ENCODE measurements at regions not wholly inside any gene's neighbourhood (a gene's known extent, or its start where the extent isn't known, plus 50 kb on each side); places are given as distances from the start of the nearest gene placed in this dataset.
A peak's percentile ranks its signal among the peaks of the same experiment; 100 is the strongest.

DNA sequence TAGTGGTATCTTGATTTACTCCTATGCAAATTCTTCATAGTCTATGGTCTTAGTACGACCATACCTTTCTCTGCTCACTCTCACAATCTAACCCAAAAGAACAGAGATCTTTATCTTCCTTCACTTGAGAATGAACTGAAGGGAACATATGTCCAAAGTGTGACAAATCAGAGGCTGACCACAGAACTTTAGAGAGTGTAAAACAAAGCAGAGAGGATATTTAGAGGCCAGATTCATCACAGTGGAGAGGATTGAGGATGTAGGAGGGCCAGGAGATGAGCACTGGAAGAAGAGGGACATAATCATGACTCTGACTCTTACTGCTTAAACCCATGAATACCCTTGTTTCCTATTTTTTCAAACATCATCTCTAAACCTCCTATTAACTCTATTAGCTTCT lies 935.3 kb upstream of the PHF14 start:
- DNase-seq: no peak

DNA sequence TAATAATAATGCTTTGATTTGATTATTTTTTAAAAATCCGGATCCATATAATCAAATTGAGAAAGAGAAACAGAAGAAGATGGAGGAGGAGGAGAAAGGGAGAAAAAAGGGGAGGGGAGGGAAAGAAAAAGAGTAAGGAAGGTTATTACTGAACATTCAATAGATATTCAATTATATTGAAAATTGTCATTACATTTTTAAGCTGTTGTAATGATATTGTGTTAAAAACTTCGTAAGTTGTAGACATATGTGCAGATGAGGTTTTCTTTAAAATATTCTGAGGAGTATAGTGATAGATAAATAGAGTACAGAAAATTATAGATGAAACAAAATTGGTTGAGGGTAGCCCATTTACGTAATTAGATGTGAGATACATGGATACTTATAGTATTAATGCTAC lies 933.0 kb upstream of the PHF14 start:
- DNase-seq: no peak

DNA sequence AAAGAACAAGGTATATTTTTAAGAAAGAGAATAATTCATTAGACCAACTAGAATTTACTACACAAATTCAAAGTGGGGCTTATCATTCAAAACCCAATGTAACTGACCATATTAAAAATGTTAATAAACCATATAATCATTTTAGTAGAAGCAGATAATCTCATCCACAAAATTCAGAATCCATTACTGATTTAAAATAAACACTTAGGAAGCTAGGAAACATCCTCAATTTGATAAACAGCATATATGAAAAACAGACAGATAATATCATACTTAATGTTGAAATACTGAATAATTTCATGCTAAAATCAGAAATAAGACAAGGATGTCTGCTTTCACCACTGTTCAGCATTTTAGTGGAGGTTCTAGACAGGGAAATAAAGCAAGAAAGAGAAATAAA lies 902.8 kb upstream of the PHF14 start:
- DNase-seq: no peak

DNA sequence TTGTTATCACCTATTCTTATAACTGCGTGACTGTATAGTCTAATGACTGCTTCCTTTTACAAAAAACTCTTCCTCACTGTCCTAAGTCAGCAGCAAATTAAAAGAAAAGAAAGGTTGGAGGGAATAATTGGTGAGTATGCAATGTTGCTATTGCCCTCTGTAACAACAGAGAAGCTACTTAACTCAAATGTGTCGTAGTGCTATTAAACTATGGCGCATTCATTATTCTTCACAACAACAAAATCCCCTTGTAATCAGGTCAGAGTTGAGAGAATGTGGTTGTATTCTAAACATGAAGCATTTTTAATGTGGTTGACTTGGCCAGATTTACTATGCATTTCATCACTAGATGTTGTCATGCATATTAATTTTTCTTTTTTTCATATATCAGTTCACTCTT lies 897.8 kb upstream of the PHF14 start:
- DNase-seq: no peak

DNA sequence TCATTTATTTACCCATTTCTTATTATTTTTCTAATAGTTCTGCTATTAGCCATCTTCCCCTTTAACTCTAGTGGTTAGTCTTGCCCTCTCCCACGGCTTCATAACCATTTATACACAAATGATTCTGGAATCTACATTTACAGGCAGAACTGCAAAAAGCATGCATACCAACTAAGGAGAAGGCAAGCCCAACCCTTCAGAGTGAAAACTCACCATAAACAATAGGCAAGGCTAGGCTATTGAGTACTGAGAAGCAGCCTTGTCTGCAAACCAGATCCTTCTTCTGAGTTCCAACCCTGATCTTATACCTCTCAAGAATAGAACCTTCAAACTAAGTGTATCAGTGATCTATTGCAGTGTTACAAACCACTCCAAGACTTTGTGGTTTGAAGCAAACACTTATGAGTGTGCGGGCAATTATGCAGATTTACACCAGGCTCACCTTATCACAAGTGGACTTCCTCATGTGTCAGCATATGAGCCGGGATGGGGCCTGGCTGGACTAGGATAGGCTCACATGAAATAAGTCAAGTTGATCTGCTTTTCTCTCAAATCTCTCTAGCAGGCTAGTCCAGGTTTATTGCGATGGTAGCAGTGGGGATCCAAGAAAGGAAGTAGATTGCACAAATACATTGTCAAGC lies 896.9 kb upstream of the PHF14 start:
- no peak for DNase-seq

DNA sequence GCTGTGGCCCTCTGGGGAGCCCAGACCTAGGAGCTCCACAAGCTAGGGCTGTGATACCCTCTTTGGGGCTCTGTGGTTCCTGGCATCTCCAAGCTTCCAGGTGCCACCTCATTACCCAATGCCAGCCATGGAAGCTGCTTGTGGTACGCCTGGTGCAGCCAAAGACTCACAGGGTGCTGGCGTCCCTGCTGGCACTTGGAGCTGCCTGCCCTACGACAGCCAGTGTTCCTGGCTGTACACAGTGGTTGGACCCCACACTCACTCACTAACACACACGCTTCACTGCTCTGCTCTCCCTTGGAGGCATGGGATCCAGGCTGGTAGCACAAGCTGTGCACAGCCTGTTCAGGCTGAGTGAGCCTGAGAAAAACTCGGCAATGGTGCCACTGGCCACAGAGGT lies 894.1 kb upstream of the PHF14 start:
- DNase-seq: no peak

DNA sequence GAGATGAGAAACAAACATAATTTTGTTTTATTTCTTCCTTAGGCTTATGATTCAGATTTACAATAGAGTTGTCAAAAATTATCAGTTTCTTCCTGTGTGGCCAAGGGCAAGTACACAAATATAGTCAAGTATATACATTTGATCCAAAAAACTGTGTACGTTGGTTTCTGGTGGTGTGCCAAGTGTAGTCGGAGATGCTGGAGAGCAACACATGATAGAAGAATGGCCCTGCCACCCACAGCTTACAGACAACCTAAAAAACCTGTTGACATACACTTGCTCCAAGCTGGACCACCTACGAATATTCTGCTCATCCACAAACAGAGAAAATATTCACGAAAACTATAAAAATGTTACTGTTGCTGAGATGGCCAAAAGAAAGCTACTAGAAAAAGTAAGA lies 890.8 kb upstream of the PHF14 start:
- DNase-seq: no peak

DNA sequence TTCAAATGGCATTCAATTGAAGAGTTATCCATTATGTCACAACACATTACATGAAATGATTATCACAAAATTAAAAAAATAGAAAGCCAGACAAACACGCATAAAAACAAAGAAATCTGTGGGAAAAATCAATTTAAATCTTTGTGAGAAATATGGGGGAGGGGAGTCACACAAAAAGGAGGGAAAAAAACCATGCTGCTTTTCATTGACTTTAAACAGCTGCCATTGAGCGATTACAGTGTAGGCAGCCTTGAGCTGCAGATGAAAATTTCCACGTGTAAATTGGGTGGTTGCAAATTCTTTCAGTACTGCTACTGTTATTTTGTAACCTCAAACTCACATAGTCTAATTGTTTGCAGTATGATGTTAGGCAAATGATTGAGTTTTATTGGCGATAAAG lies 889.9 kb upstream of the PHF14 start:
- DNase-seq: no peak

DNA sequence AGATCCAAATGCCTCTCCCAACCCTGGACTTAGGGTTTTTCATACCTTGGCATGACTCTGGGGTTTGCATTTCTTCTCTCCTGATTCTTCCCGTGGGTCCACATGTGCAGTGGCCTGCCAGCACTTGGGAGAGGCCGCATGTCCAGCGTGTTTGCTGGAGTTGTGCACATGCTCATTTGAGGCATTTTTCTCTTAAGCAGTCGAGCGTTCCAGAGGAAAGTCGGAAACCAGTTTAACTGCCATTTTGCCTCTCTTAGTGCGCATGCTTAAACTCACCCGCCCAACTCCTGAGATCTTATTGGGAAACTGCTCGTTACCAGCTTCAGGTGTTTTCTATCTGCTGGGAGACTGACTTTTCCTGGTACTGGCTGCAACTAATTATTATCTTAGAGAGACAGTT lies 888.4 kb upstream of the PHF14 start:
- no peak for DNase-seq

DNA sequence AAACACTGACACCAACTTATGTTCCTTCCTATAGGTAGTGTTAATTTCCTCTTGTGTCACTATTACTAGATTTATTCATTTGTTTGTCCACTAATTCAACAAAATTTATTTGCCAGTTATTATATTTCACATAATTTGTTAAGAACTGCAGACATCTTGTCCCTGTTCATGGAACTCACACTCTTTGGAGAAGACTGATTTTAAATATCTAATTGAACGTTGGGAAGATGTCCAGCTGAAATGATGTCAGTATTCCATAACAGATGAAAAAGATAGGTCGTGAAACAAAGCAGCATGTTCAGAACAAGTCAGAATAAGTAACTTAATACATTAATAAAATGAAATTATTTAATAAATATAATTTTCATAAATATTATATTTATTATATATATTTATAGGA lies 873.1 kb upstream of the PHF14 start:
- no peak for DNase-seq

DNA sequence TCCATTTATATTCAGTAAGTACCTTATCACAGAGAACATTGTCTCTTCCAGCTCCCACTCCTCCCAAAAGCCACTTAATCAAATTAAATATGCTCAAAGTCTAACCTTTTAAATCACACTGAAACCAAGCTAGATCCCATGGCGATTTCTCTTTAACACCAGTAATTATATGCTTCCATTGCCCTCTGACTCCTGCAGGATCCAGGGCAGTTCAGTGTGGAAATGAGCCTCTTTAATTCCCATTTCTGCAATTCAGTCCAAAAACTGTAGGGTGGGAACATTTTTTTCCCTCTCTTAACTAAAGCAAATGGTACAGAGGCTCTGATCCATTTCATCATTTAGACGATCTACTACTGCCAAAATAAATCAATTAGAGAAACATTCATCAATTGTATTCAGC lies 872.3 kb upstream of the PHF14 start:
- DNase-seq: no peak

DNA sequence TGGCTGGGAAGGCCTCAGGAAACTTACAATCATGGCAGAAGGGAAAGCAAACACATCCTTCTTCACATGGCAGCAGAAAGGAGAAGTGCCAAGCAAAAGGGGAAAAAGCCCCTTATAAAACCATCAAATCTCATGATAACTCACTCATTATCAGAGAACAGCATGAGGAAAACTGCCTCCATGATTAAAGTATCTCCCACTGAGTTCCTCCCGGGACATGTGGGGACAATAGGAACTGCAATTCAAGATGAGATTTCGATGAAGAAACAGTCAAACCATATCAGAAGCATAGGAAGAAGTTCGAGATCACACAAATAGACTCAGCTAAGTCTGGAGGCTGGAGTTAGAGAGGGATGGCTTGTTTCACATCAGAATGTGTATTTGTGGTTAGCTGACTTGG lies 869.4 kb upstream of the PHF14 start:
- DNase-seq: no peak

DNA sequence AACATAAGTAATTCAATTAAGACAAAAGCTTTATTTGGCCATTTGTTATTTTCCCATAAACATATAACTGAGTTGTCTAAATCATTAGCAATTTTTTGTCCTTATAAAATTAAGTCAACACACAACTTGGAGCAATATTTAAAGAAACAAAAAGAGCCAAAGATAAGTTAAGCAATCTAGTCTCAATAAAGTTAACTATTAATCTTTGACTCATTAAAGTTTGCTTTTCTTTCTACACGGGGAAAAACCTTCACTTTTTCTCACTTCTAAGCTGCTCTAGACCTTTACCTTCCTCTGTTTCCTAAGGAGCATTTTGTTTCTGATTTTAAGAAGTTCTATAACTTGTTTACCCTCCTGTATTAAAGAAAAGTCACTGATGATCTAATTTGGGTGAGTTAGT lies 867.1 kb upstream of the PHF14 start:
- no peak for DNase-seq

DNA sequence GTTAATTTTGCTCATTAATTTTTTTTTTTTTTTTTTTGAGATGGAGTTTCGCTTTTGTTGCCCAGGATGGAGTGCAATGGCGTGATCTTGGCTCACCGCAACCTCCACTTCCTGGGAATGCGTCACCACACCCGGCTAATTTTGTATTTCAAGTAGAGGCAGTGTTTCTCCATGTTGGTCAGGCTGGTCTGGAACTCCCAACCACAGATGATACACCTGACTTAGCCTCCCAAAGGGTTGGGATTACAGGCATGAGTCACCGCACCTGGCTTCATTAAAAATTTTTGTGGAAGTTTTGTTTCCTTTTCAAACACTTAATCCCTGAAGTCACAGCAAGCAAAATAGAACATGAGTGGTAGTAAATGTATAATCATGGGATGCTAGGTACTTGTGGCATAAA lies 857.2 kb upstream of the PHF14 start:
- no peak for DNase-seq

DNA sequence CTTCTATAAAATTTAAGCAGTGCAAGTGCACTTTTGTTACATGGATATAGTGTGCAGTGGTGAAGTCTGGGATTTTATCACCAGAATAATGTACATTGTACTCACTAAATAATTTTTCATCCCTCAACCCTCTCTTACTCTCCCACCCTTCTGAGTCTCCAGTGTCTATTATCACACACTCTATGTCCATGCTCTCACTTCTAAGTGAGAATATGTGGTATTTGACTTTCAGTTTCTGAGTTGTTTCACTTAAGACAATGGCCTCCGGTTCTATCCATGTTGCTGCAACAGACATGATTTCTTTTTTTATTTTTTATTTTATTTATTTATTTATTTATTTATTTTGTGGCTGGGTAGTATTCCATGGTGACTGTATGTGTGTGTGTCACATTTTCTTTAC lies 855.9 kb upstream of the PHF14 start:
- DNase-seq: no peak

DNA sequence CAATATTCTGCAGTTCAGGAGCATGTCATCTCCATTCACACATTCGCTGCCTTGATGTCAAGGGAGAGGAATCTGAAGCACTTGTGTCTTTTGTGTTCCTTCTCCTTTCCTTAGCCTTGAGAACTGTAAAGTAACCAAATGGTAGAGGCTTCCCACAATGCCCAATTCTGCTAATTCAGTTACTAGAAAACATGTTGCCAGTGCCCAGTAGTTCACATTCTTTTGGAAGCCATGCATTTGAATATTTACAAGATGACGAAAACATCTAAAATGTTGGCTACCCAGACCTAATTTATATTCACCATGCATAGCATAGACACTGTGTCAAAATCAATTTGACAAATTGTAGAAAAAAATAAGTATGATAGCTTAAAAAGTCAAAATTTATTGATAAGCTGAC lies 852.7 kb upstream of the PHF14 start:
- no peak for DNase-seq

DNA sequence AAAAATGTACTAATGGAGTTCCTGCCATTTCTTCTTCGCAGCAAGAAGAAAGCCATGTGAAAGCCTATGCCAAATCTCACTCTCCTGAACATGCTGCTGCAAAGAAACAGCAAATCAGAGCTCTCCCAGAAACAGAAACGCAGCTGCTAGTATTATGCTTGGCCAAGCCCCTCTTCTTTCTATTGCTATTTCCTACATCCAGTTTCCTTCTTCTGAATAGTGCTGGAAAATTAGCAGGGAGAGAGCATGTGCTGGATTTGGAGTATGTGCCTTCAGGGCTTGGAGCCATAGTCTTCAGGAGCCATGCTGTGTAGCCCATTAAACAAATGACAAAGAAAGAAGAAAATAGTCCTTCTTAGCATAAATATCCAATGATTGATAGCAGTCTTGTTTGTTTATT lies 852.0 kb upstream of the PHF14 start:
- no peak for DNase-seq

DNA sequence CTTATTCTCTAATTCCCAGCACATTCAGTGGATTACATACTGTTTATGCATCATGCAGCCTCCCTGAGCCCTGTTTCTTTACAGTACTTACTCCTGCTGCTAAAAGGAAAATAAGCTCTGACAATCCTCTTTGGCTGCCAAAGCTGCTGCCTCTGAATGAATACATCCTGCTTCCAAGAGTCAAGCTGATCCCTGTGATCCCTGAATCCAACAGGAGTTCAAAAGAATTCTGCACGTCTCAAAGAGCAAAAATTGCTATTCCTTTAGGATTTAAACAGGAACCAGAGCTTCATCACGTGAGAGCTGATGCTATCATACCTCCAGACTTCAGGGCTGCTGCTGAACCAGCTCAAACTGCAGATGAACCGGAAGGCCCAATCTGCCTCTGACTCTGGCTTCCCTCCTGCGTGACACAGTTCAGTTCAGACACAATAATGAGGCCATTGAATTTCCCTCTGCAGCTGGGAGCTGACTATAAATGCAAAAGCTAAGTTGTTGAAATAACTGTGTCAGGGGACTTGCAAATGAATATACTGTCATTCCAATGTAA lies 851.0 kb upstream of the PHF14 start:
- peak; percentile 61 for DNase-seq

DNA sequence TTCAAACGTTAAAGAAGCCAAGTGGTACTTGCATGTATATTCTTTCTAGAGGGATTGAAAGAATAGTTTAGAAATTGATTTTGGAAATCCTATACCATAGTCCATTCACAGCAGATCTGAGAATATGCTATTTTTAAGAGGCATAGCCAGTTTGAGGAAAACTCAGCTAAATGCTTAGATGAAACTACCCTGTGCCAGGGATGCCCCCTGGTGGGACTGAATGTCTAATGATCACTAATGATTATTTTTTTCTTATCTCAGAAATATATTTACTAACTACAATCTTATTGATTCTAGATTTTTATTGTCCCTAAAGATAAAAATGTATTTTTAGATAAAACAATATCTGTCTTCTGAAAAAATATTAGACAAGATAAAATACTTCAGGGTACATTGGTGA lies 844.9 kb upstream of the PHF14 start:
- no peak for DNase-seq

DNA sequence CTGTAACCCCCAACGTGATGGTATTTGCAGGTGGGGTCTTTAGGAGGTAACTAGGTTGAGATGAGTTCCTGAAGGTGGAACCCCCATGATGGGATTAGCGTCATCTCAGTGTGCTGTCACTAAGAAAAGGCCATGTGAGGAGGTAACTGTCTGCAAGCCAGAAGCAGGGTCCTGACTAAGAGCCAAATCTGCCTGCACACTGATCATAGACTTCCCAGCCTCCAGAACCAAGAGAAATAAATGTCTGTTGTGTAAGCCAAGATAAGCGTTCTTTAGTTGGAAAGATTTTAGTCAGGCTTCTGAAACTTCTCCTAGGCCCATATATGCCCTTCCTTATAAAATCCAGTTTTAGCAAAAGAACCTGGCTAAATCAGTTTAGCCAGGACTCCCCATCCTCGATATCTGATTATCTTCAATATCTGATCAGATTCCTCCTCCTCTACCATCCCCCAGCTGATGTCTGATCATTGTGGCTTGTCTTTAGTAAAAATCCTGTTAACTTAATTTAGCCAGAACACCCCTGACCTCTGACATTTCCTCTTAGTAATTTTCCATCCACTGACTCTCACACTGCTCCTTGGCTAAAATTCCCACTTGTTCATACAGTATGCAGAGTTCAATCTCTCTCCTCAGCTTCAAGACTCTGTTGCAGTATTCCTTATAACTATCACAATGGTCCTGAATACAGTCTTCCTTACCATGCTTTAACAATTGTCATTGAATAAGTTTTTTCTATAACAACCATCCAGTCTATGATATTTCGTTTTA lies 835.4 kb upstream of the PHF14 start:
- DNase-seq: no peak

DNA sequence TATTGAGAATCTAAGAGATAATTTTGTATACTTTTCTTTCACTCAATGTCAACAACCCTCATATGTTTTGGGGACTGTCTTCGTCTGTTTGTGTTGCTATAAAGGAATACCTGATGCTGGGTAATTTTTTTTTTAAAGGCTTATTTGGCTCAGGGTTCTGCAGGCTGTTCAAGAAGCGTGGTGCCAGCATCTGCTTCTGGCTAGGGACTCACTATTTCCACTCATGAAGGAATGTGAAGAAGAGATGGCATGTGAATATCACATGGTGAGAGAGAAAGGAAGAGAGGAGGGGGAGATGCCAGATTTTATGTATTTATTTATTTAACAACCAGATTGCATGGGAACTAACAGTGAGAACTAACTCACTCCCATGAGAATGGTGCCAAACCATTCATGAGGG lies 827.4 kb upstream of the PHF14 start:
- no peak for DNase-seq

DNA sequence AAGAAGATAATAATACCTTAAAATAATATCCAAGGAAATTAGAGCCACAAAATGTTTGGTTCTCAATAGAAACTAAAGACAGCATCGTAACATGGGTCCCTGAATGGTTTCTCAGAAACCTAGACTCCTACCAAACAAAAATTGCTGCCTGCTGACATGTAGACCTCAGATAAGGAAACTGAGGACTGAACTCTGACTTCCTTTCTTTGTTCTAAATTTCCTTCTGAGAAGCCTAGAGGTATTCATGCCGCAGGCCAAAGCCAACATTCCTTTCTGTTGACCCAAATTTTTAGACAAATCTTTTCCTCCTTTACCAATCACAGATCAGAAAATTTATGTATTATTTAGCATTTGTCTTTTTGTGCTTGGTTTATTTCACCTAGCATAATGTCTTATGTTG lies 816.7 kb upstream of the PHF14 start:
- DNase-seq: no peak

DNA sequence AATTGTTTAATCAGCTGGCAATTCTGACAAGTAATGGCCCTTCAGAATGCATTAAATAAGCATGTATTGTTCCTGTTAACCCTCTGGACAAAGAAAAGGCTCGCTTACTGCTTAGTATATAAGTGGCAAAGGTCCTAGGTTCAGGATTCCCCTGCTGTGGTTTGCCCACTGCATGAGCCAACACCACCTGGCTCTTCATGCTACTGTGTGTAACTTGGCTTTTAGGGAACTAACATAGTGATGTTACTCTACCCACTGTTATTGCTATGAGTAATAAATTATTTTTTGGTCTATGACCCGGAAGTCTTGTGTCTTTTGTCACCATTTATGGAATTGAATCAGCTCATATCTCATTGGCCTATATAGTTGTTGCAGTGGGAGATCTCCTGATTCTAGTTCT lies 791.7 kb upstream of the PHF14 start:
- DNase-seq: no peak

DNA sequence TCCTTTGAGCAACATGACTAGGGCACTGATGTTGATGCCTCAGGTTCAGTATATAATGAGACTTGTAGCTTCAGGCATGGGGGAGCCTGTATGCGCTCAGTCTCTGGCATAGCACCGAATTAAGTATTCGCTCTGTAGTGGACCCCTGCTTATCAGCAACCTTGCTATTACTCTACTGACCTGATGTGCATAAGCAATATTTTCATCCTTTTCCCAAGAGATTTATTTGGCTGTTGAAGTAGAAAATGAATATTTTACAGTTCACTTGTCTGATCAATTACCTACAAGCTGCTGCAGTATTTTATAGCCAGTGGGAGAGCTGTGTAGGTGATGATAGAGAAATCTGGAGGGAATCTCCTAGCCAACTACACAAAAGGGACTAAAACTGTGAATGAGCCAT lies 781.6 kb upstream of the PHF14 start:
- DNase-seq: no peak

DNA sequence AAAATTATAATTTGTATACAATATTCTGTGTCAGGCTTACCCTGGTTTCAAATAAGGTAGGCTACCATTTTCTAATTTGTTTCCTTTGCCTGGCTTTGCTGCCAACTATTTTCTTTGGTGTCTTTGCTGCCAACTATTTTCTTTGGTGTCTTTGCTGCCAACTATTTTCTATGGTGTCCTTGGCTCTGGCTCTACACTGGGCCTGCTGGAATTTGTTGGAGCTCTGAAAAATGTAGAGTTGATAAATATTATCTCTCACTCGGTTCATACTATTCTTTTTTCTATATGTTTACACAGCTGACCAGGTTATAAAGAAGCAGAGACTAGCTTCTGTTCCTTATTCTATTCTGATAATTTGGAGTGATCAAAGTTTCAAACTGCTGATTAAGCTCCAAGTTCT lies 768.0 kb upstream of the PHF14 start:
- DNase-seq: no peak

All from right forelimb (tissue), 1 donor.